Tibial nerve (tissue), 4 donors: ENCODE measurements at regions not wholly inside any gene's neighbourhood (a gene's known extent, or its start where the extent isn't known, plus 50 kb on each side); places are given as distances from the start of the nearest gene placed in this dataset. TPM values are rescaled to one million over a fixed set of nuclear protein-coding genes. Genes with fewer than 3 reads are reported as not detected.
A peak's percentile ranks its signal among the peaks of the same experiment; 100 is the strongest.

ENCODE experiments used
- DNase-seq, 2 donors: peaks; one replicate each; pipeline ENCODE4 v3.0.0-alpha.2; 2019; ENCODE audit warnings: low spot score in 2 of 2
- H3K27ac ChIP-seq, 4 donors: fragments of 200-600 bp; sonication (generic) in 3 of 4; one replicate each; pipeline ENCODE4 v1.5.1; 2017 to 2019; ENCODE audit warnings: mild to moderate bottlenecking in 1 of 4
- H3K27me3 ChIP-seq, 2 donors: fragments of 200-600 bp; sonication (generic) in 1 of 2; one replicate each; pipeline versions ENCODE4 v1.5.1 to v1.6.0; 2017 to 2019
- H3K36me3 ChIP-seq, 3 donors: fragments of 200-600 bp; sonication (generic); one replicate each; pipeline ENCODE4 v1.5.1; 2018 to 2019
- H3K4me1 ChIP-seq, 4 donors: fragments of 200-600 bp; sonication (generic) in 3 of 4; one replicate each; pipeline ENCODE4 v1.5.1; 2017 to 2019
- H3K4me3 ChIP-seq, 4 donors: fragments of 200-600 bp; sonication (generic) in 3 of 4; one replicate each; pipeline ENCODE4 v1.5.1; 2017 to 2019; ENCODE audit warnings: mild to moderate bottlenecking in 1 of 4, moderate library complexity in 1 of 4
- H3K9me3 ChIP-seq, 4 donors: fragments of 200-600 bp; sonication (generic) in 3 of 4; one replicate each; pipeline ENCODE4 v1.5.1; 2017 to 2019
- CTCF ChIP-seq, 5 experiments: fragments of 200-600 bp in 3 of 5; fragments of 450-650 bp in 2 of 5; sonication (generic) in 3 of 5; IDR thresholded peaks; one replicate each; pipeline ENCODE4 v1.5.1; 2016 to 2019; ENCODE audit warnings: antibody characterized with exemption in 5 of 5, mild to moderate bottlenecking in 3 of 5, moderate library complexity in 2 of 5
- EP300 ChIP-seq, 2 donors: sonication (generic); formaldehyde crosslinking; IDR thresholded peaks; one replicate each; pipeline ENCODE4 v1.6.1; 2017; ENCODE audit warnings: antibody characterized with exemption in 2 of 2, mild to moderate bottlenecking in 1 of 2
- POLR2A ChIP-seq, 2 donors: fragments of 450-650 bp; IDR thresholded peaks; one replicate each; pipeline ENCODE4 v1.6.1; 2017; ENCODE audit warnings: antibody characterized with exemption in 2 of 2, mild to moderate bottlenecking in 2 of 2, moderate library complexity in 2 of 2
- WGBS, 2 donors: methylation state at CpG; one replicate each; pipeline ENCODE4 v1.1.5; 2018; 5-methylcytosine and 5-hydroxymethylcytosine counted together
- small RNA-seq: library from RNA; depleted of rRNA; stranded (forward); fragments of <200 nt; gene quantifications from one replicate; pipeline ENCODE3, GENCODE V24; 2016

- WGBS, 2 donors: 83 to 100% methylated on average over 2 to 8 of the region's 8 CpGs
- H3K27ac ChIP-seq: peak overlapping the region in 1 of 4 donors; percentile 7
Observed at GRCh38 chrX:10103023-10103422, 53.8 kb upstream of the CLCN4 start.

GRCh38 chrX:10104958-10105658 is 51.7 kb upstream of the CLCN4 start:
- 79 to 80% methylated on average over 10 of the region's 10 CpGs for WGBS, 2 donors

More at GRCh38 chrX:10103023-10103422, 53.8 kb upstream of the CLCN4 start:
- H3K27me3 ChIP-seq: no peaks in the 10 kb centered on the region
- peaks cover 0 to 4% (median 0%) of the 10 kb centered on the region in 3 donors for H3K36me3 ChIP-seq
- H3K9me3 ChIP-seq: no peaks in the 10 kb centered on the region
- DNase-seq: no peak
- peaks cover 0 to 34% (median 6%) of the 10 kb centered on the region in 4 donors for H3K4me1 ChIP-seq
- no peak overlapping the region for H3K4me3 ChIP-seq
- TF ChIP-seq CTCF (IDR thresholded peaks at IDR 0.05) (no peak), EP300 (IDR thresholded peaks at IDR 0.05) (no peak), POLR2A (IDR thresholded peaks at IDR 0.05) (no peak)

GRCh38 chrX:10106806-10107205 is 50.0 kb upstream of the CLCN4 start:
- Histone ChIP-seq H3K27me3 (no peaks in the 10 kb centered on the region), H3K4me3 (no peak overlapping the region), H3K27ac (peak overlapping the region in 3 of 4 donors; percentile 0 to 29 (median 19)), H3K36me3 (peaks cover 0 to 4% (median 0%) of the 10 kb centered on the region in 3 donors), H3K9me3 (no peaks in the 10 kb centered on the region), H3K4me1 (peaks cover 0 to 33% (median 4%) of the 10 kb centered on the region in 4 donors)
- 60 to 66% methylated on average over 10 of the region's 10 CpGs for WGBS, 2 donors
- TF ChIP-seq CTCF (IDR thresholded peaks at IDR 0.05) (no peak), EP300 (IDR thresholded peaks at IDR 0.05) (no peak), POLR2A (IDR thresholded peaks at IDR 0.05) (no peak)
- no peak for DNase-seq

More at GRCh38 chrX:10104958-10105658, 51.7 kb upstream of the CLCN4 start:
- H3K4me1 ChIP-seq: peaks cover 0 to 24% (median 3%) of the 10 kb centered on the region in 4 donors
- peaks cover 0 to 4% (median 0%) of the 10 kb centered on the region in 3 donors for H3K36me3 ChIP-seq
- peak overlapping the region in 2 of 4 donors; percentile 58 to 70 for H3K27ac ChIP-seq
- TF ChIP-seq CTCF (IDR thresholded peaks at IDR 0.05) (no peak), POLR2A (IDR thresholded peaks at IDR 0.05) (no peak), EP300 (IDR thresholded peaks at IDR 0.05) (no peak)
- no peak overlapping the region for H3K4me3 ChIP-seq
- H3K9me3 ChIP-seq: no peaks in the 10 kb centered on the region
- H3K27me3 ChIP-seq: no peaks in the 10 kb centered on the region
- DNase-seq: peak in 1 of 2 donors; percentile 20

Small RNA genes lying in the stretch of these regions (small RNA-seq; reads per million reads assigned to genes)
- not detected for gene RF00019
